ENCODE measurements at regions not wholly inside any gene's neighbourhood (a gene's known extent, or its start where the extent isn't known, plus 50 kb on each side); places are given as distances from the start of the nearest gene placed in this dataset.

DNA sequence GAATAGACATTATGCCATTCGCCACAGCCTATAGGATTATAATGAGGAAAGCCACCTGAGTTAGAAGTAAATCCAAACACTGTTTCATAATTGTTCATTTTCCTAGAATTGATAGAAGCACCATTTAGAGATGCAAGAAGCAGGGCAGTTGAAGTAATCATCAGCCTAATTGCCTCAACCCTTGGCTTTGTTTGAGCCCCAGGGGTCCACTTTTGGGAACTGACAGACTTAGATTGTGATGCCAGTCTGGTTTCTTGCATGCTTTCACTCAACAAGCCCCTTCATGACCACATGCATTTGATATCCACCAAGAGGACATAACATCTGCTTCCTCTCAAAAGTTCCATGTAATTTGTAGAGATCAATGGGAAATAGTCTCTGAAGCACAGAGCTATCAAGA, 97.2 kb upstream of the COL8A1 start:
- H3K27me3 ChIP-seq, result no peaks in the 10 kb centered on the region
- H3K27ac ChIP-seq, result no peak overlapping the region
- ATAC-seq, result no peak
- no peaks in the 10 kb centered on the region for H3K9me3 ChIP-seq
- H3K36me3 ChIP-seq, result no peaks in the 10 kb centered on the region
- TF ChIP-seq, protein P1, sequence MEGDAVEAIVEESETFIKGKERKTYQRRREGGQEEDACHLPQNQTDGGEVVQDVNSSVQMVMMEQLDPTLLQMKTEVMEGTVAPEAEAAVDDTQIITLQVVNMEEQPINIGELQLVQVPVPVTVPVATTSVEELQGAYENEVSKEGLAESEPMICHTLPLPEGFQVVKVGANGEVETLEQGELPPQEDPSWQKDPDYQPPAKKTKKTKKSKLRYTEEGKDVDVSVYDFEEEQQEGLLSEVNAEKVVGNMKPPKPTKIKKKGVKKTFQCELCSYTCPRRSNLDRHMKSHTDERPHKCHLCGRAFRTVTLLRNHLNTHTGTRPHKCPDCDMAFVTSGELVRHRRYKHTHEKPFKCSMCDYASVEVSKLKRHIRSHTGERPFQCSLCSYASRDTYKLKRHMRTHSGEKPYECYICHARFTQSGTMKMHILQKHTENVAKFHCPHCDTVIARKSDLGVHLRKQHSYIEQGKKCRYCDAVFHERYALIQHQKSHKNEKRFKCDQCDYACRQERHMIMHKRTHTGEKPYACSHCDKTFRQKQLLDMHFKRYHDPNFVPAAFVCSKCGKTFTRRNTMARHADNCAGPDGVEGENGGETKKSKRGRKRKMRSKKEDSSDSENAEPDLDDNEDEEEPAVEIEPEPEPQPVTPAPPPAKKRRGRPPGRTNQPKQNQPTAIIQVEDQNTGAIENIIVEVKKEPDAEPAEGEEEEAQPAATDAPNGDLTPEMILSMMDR (IDR thresholded peaks at IDR 0.05), result no peak
- TF ChIP-seq POLR2A (IDR thresholded peaks at IDR 0.05), result no peak
- TF ChIP-seq EP300 (IDR thresholded peaks at IDR 0.05), result no peak
- no peak for TF ChIP-seq POLR2AphosphoS5 (IDR thresholded peaks at IDR 0.05)
- 60 to 86% methylated on average over 1 of the region's 1 CpG for WGBS, 2 donors (ENCODE audit: low coverage in 1 of 2)
- H3K4me3 ChIP-seq, result no peak overlapping the region
- H3K4me1 ChIP-seq, result peaks cover 0 to 14% (median 0%) of the 10 kb centered on the region in 3 donors

DNA sequence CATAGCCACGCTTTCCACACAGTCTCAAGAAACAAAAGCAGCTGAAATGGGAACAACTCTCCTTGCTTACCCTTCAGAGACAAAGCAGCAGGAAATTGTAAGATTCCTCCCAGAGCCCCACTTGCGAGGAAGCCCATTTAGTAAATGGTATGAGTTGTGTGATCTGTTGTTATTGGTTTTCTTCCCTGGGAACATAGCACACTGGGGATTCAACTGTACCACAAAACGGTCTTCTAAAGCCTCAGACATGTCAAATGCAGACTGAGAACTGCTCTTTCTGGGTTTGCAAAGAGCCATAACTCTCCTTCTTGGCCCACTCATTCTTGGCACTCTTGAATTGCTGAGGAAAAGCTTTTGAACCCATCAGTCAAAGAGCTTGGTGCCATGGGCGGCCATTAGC, 101.0 kb upstream of the COL8A1 start:
- Histone ChIP-seq H3K4me1 (no peaks in the 10 kb centered on the region), H3K36me3 (no peaks in the 10 kb centered on the region), H3K4me3 (no peak overlapping the region), H3K27me3 (no peaks in the 10 kb centered on the region), H3K27ac (peak overlapping the region in 1 of 4 donors; percentile 12), H3K9me3 (no peaks in the 10 kb centered on the region)
- TF ChIP-seq POLR2AphosphoS5 (IDR thresholded peaks at IDR 0.05) (no peak), EP300 (IDR thresholded peaks at IDR 0.05) (no peak), POLR2A (IDR thresholded peaks at IDR 0.05) (no peak)
- TF ChIP-seq, protein P1 (IDR thresholded peaks at IDR 0.05), result no peak
- WGBS, 2 donors (ENCODE audit: low coverage in 1 of 2), result 68 to 81% methylated on average over 3 to 4 of the region's 4 CpGs
- no peak for ATAC-seq

DNA sequence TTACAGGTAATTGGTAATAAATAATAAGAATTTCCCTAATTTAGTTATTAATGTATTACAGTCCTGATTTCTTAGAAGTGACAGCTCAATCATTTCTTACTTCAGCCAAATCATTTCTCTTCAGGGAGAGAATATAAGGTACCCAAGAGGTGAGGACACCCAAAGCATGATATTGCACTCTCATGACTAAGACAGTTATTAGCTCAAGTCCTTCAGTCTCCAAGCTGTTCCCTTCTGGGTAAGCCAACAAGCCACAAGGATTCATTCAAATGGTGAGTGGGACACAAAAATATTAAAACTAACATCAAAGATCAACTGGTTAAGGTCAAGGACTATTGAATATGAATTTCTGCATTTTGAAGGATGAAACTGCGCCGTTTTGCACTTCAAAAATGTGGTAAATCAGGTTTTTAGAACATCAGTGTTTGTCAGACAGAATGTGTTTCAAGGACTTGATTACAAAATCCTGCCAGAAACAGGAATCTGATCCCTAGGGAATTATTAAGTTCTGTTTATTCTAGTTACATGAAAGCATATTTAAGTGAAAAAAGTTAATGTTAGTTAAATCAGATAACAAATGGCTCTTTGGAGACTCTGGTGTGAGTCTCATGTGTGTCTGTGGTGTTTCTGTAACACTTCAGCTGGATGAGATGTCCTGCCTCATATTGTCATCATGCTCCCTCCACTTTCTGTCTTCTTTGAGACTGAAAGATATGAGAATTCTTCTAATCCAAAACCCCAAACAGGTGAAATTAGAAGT, 101.7 kb upstream of the COL8A1 start:
- no peaks in the 10 kb centered on the region for H3K4me1 ChIP-seq
- peak overlapping the region in 1 of 4 donors; percentile 12 for H3K27ac ChIP-seq
- no peak overlapping the region for H3K4me3 ChIP-seq
- ATAC-seq, result peak; percentile 60
- no peaks in the 10 kb centered on the region for H3K36me3 ChIP-seq
- H3K27me3 ChIP-seq, result no peaks in the 10 kb centered on the region
- no peaks in the 10 kb centered on the region for H3K9me3 ChIP-seq
- 67 to 82% methylated on average over 2 of the region's 2 CpGs for WGBS, 2 donors (ENCODE audit: low coverage in 1 of 2)
- TF ChIP-seq POLR2A (IDR thresholded peaks at IDR 0.05) (no peak), POLR2AphosphoS5 (IDR thresholded peaks at IDR 0.05) (no peak), EP300 (IDR thresholded peaks at IDR 0.05) (no peak)
- TF ChIP-seq, protein P1 (IDR thresholded peaks at IDR 0.05), result no peak

DNA sequence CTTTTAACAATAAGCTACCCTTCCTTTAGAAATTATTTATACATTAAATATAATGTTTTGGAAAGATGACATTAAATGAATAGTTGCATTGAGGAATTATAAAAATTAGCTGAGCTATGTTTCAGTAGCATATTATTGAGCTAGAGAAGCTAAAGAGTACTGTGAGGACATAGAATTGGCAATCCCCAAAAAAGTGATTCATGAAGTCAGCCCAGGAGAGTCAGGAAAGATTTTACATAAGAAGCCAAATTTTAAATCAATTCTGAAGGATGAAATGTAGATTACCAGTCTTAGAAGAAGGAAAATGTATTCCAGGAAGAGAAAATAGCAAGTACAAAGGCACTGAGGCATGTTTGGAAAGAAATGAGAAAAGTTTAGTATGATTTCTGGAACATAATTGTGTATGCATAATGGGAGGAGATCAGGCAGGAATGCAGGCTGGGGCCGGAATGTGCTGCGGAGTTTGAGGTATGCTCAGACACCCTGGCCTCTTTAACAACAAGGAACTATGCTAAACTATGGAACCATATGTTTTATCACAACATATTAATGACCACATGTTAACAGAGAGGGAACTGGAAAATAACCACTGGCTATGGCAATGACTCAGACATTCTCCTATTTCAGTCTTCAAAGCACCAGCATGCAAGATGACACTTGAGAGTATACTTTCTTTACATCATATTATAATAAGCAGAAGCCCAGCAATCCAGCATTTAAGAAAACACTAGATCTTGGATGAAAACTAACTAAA, 103.3 kb upstream of the COL8A1 start:
- no peaks in the 10 kb centered on the region for H3K4me1 ChIP-seq

More for the DNA sequence above, 103.3 kb upstream of the COL8A1 start:
- Histone ChIP-seq H3K27ac (no peak overlapping the region), H3K27me3 (no peaks in the 10 kb centered on the region), H3K4me3 (no peak overlapping the region), H3K9me3 (no peaks in the 10 kb centered on the region), H3K36me3 (no peaks in the 10 kb centered on the region)
- no peak for ATAC-seq
- 63 to 100% methylated on average over 2 of the region's 2 CpGs for WGBS, 2 donors (ENCODE audit: low coverage in 1 of 2)
- TF ChIP-seq POLR2AphosphoS5 (IDR thresholded peaks at IDR 0.05) (no peak), EP300 (IDR thresholded peaks at IDR 0.05) (no peak), POLR2A (IDR thresholded peaks at IDR 0.05) (no peak)
- TF ChIP-seq, protein P1 (IDR thresholded peaks at IDR 0.05), result no peak

Measured in gastroesophageal sphincter (tissue), 4 donors.